ENCODE measurements at regions not wholly inside any gene's neighbourhood (a gene's known extent, or its start where the extent isn't known, plus 50 kb on each side); places are given as distances from the start of the nearest gene placed in this dataset.
"Not testable (repeated sequence)": the region's sequence is repeated elsewhere in the genome, so short reads cannot be mapped to it uniquely, and the experiment has no call there.

DNA sequence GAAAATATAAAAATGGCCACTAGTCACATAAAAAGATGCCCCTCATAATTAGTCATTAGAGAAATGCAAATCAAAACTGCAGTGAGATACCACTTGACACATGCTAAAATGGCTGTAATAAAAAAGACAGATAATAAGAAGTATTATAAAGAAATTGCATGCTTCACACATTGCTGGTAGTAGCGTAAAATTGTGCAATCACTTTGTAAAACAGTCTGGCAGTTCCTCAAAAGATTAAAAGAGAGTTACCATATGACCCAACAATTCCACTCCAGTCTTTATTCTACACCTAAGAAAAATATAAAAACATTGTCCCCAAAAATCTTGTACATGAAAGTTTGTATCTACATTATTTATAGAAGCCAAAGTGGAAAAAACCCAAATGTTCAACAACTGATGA, 170.6 kb upstream of the FIGN start (continued):
- TF ChIP-seq POLR2A (IDR thresholded peaks at IDR 0.05; ENCODE audit: borderline replicate concordance, extremely low read depth, insufficient read depth, insufficient read length), result no peak

DNA sequence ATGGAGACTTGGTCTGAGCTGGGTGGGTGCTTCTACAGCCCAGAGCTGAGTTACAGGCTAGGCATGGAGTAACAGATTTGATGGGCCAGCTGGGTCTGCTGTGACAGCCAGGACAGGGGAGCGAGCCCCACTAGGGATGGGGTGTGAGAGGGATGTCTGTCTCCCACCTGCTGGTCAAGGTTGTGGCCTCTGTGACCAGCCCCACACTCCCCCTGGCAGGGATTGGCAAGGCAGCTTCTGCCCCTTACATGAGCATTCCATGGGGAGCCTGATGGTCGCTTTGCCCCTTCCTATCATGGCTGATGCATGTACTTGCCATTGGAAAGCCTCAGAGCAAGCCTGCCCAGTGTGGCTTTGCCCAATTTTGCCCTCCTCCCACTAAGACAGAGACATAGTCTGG, 162.0 kb upstream of the FIGN start:
- no peaks in the 10 kb centered on the region for H3K4me1 ChIP-seq (ENCODE audit: control insufficient read depth in 1 of 2, insufficient read depth in 2 of 2, low read length in 2 of 2)
- no peaks in the 10 kb centered on the region for H4K20me1 ChIP-seq (ENCODE audit: insufficient read depth)
- H3K79me2 ChIP-seq (ENCODE audit: insufficient read depth, low read length), result no peaks in the 10 kb centered on the region
- BruUV-seq (replicated peaks), result no TSS peak
- intact Hi-C loops (cut with micrococcal nuclease), result no loop called here
- no peak overlapping the region for H3K27ac ChIP-seq (ENCODE audit: low read depth, low read length)
- TF ChIP-seq FOSL1 (IDR thresholded peaks at IDR 0.05; ENCODE audit: low read depth), result no peak
- TF ChIP-seq SRF (IDR thresholded peaks at IDR 0.05; ENCODE audit: low read depth), result no peak
- TF ChIP-seq SIN3A (IDR thresholded peaks at IDR 0.05; ENCODE audit: low read depth), result no peak
- no peak for TF ChIP-seq CBX3 (IDR thresholded peaks at IDR 0.05; ENCODE audit: low read depth)
- no peak for TF ChIP-seq EGR1 (IDR thresholded peaks at IDR 0.05; ENCODE audit: low read depth)
- ChIA-PET CTCF (no interaction called here), RAD21 (ENCODE audit: low non-redundant PET in 1 of 2, low total read pairs in 2 of 2, uncharacterized antibody in 2 of 2, unreplicated experiment in 2 of 2) (no interaction called here), POLR2A (no interaction called here)
- H3K9ac ChIP-seq (ENCODE audit: low read length), result no peak overlapping the region
- DNase-seq (ENCODE audit: low read depth, low spot score) (no peak), ATAC-seq (no peak)
- no peaks in the 10 kb centered on the region for H3K36me3 ChIP-seq (ENCODE audit: control insufficient read depth in 1 of 2, insufficient read depth in 2 of 2, low read length in 2 of 2)
- H3K27me3 ChIP-seq (ENCODE audit: insufficient read depth, low read length), result 0 out of 2 replicates have a peak, but pooled peaks cover 5% of the 10 kb centered on the region
- no peaks in the 10 kb centered on the region for H3K9me3 ChIP-seq (ENCODE audit: control insufficient read depth in 1 of 2, insufficient read depth in 1 of 2, low read depth in 1 of 2, low read length in 2 of 2)
- H2AFZ ChIP-seq (ENCODE audit: low read depth, low read length, poor library complexity, severe bottlenecking), result no peak overlapping the region
- no peak overlapping the region for H3K4me2 ChIP-seq (ENCODE audit: low read length)
- no peak overlapping the region for H3K4me3 ChIP-seq (replicated peaks in 1 of 2; ENCODE audit: low read depth in 1 of 2, low read length in 2 of 2)
- H3K9me2 ChIP-seq (ENCODE audit: insufficient read depth), result no peaks in the 10 kb centered on the region

GRCh38 chr2:163893444-163893843, 157.6 kb upstream of the FIGN start:
- POLR2A ChIA-PET; H3K36me3 ChIP-seq (ENCODE audit: control insufficient read depth in 1 of 2, insufficient read depth in 2 of 2, low read length in 2 of 2); H3K4me3 ChIP-seq (replicated peaks in 1 of 2; ENCODE audit: low read depth in 1 of 2, low read length in 2 of 2); H3K9me3 ChIP-seq (ENCODE audit: control insufficient read depth in 1 of 2, insufficient read depth in 1 of 2, low read depth in 1 of 2, low read length in 2 of 2); DNase-seq (ENCODE audit: low read depth, low spot score); intact Hi-C loops (cut with micrococcal nuclease); H2AFZ ChIP-seq (ENCODE audit: low read depth, low read length, poor library complexity, severe bottlenecking); H3K27ac ChIP-seq (ENCODE audit: low read depth, low read length); H4K20me1 ChIP-seq (ENCODE audit: insufficient read depth); H3K27me3 ChIP-seq (ENCODE audit: insufficient read depth, low read length); H3K79me2 ChIP-seq (ENCODE audit: insufficient read depth, low read length); ATAC-seq; H3K9me2 ChIP-seq (ENCODE audit: insufficient read depth); H3K9ac ChIP-seq (ENCODE audit: low read length); BruUV-seq (replicated peaks); CTCF ChIA-PET; H3K4me1 ChIP-seq (ENCODE audit: control insufficient read depth in 1 of 2, insufficient read depth in 2 of 2, low read length in 2 of 2); H3K4me2 ChIP-seq (ENCODE audit: low read length); RAD21 ChIA-PET (ENCODE audit: low non-redundant PET in 1 of 2, low total read pairs in 2 of 2, uncharacterized antibody in 2 of 2, unreplicated experiment in 2 of 2): not testable (repeated sequence)
